ENCODE measurements at regions not wholly inside any gene's neighbourhood (a gene's known extent, or its start where the extent isn't known, plus 50 kb on each side); places are given as distances from the start of the nearest gene placed in this dataset.

GRCh38 chr7:41334071-41334862, 368.6 kb downstream of the INHBA start:
- TF ChIP-seq CTCF (IDR thresholded peaks at IDR 0.05; ENCODE audit: insufficient read depth, low read depth, low read length, missing control alignments), result no peak
- no peak for DNase-seq (ENCODE audit: low read depth)
- no peak overlapping the region for H3K4me3 ChIP-seq (ENCODE audit: low read length)

- no peak for TF ChIP-seq CTCF (IDR thresholded peaks at IDR 0.05; ENCODE audit: insufficient read depth, low read depth, low read length, missing control alignments)
- no peak overlapping the region for H3K4me3 ChIP-seq (ENCODE audit: low read length)
- no peak for DNase-seq (ENCODE audit: low read depth)
Observed at GRCh38 chr7:41333511-41333910, 369.4 kb downstream of the INHBA start.

DNA sequence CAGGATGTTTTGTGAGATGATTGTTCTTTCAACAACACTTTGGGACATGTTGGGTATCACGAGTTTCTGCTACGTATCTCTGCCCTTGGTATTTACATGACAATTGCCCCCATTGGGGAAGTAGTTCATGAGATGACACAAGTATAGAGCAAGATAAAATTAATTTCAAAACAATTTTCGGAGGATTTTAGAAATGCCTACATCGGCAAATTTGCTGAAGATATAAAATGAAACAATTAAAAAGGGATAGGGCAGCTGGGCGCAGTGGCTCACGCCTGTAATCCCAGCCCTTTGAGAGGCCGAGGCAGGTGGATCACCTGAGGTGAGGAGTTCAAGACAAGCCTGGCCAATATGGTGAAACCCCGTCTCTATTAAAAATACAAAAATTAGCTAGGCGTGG, 371.7 kb downstream of the INHBA start:
- no peak for TF ChIP-seq CTCF (IDR thresholded peaks at IDR 0.05; ENCODE audit: insufficient read depth, low read depth, low read length, missing control alignments)
- DNase-seq (ENCODE audit: low read depth), result no peak
- no peak overlapping the region for H3K4me3 ChIP-seq (ENCODE audit: low read length)

GRCh38 chr7:41328544-41328943, 374.3 kb downstream of the INHBA start:
- DNase-seq (ENCODE audit: low read depth), result no peak
- H3K4me3 ChIP-seq (ENCODE audit: low read length), result no peak overlapping the region
- TF ChIP-seq CTCF (IDR thresholded peaks at IDR 0.05; ENCODE audit: insufficient read depth, low read depth, low read length, missing control alignments), result no peak

- DNase-seq (ENCODE audit: low read depth), result no peak
- H3K4me3 ChIP-seq (ENCODE audit: low read length), result no peak overlapping the region
- no peak for TF ChIP-seq CTCF (IDR thresholded peaks at IDR 0.05; ENCODE audit: insufficient read depth, low read depth, low read length, missing control alignments)
Observed at GRCh38 chr7:41328131-41328530, 374.8 kb downstream of the INHBA start.

DNA sequence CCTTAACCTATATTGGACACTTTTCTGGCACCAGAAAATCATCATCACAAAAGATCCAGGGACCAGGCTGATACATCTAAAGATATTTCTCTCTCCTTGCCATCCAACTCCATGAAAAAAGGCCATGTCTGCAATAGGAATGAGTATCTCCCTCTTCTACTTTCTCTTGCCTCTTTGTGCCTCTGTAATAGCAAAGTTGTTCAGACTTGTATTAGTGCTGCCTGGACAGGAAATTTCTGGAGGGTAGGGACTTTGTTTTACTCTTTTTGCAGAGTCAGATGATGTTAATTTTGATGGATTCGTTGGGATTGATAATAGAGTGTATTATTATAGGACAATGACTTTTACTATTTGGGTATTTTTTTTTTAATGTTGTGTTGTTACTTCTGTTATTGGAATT, 376.3 kb downstream of the INHBA start:
- DNase-seq (ENCODE audit: low read depth), result peak; percentile 72
- H3K4me3 ChIP-seq (ENCODE audit: low read length), result no peak overlapping the region
- TF ChIP-seq CTCF (IDR thresholded peaks at IDR 0.05; ENCODE audit: insufficient read depth, low read depth, low read length, missing control alignments), result no peak

DNA sequence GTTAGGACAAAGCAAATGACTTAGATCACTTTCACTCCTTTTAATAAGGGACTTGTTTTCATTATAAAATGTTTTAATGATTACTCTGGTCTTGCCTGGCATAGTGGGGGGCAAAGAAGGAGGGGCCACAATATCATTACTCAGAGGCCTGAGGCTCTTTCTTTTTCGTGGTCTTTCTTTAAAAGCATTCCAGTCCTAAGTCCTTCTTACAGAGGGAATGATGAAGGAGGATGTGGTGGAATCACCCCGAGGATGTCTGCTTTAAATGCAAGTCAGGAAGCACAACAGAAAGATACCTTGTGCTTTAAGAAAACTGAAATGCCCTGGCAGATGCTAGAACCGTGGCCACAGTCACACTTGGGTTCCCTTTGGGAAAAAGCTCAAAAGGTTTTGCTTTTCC, 379.1 kb downstream of the INHBA start:
- no peak for DNase-seq (ENCODE audit: low read depth)
- H3K4me3 ChIP-seq (ENCODE audit: low read length), result no peak overlapping the region
- no peak for TF ChIP-seq CTCF (IDR thresholded peaks at IDR 0.05; ENCODE audit: insufficient read depth, low read depth, low read length, missing control alignments)
